ENCODE measurements at regions not wholly inside any gene's neighbourhood (a gene's known extent, or its start where the extent isn't known, plus 50 kb on each side); places are given as distances from the start of the nearest gene placed in this dataset.

DNA sequence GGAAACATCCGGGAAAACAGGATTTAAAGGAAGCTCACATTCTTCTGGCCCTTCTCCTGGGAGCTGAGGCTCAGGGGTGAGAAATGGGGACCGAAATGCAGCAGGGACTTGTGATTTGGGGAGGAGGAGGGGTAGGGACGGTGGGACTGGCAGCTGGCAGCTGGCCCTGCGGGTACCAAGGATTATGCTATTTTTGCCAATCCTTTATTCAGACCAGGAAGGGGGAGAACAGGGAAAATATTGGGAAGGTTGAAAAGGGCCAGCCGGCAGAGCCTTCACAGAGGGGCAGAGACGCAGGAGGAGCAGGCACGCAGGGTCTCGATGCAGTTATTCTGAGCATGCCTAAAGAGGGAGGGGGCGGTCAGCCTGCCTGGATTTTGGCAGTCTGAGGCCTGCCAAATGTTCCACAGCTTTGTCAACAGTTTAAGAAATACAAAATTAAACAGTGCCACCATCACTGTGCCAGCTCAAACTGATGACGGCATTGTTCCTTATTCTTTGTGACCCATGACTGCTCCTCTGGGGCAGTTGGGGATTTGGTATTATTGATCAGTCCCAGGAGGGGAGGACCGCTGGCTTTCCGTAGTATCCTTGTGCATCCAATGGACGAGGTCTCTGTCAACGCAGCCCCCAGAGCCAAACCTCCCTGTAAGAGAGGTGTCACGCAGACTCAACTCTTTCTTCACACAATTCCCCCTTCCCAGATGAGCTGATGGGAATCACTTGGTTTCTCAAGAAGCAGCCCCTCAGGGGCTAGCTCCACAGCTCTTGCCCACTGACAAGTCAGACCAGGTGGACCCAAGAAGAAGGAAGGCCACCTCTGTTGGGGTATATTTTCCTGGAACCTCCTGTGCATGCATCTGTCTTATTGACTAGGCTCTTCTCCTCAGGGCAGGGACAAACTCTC lies 553.3 kb downstream of the BNC2 start:
- H3K4me3 ChIP-seq (ENCODE audit: low read depth in 1 of 3, low read length in 3 of 3): no peak overlapping the region
- H3K9ac ChIP-seq (ENCODE audit: low read depth in 1 of 2, low read length in 2 of 2): no peak overlapping the region
- H3K9me3 ChIP-seq (ENCODE audit: control insufficient read depth in 4 of 4, low read length in 3 of 4): no peaks in the 10 kb centered on the region
- H3K4me1 ChIP-seq (ENCODE audit: control insufficient read depth in 4 of 4, insufficient read depth in 4 of 4, low read length in 3 of 4): peaks cover 0 to 8% (median 4%) of the 10 kb centered on the region in 4 donors
- 59% methylated on average over 15 of the region's 15 CpGs for WGBS
- H3K27ac ChIP-seq (ENCODE audit: low read depth in 1 of 2, low read length in 2 of 2): no peak overlapping the region
- H3K27me3 ChIP-seq (ENCODE audit: control insufficient read depth in 4 of 4, insufficient read depth in 4 of 4, low read length in 3 of 4): peaks cover 0 to 2% (median 0%) of the 10 kb centered on the region in 4 donors
- H3K36me3 ChIP-seq (ENCODE audit: control insufficient read depth in 4 of 4, insufficient read depth in 3 of 4, low read depth in 1 of 4, low read length in 3 of 4): no peaks in the 10 kb centered on the region
- no peak for DNase-seq (ENCODE audit: low spot score)
- peak in 1 of 2 donors; percentile 72 for TF ChIP-seq JUND (IDR thresholded peaks at IDR 0.05)
- TF ChIP-seq, protein P1, sequence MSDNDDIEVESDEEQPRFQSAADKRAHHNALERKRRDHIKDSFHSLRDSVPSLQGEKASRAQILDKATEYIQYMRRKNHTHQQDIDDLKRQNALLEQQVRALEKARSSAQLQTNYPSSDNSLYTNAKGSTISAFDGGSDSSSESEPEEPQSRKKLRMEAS (IDR thresholded peaks at IDR 0.05): no peak
- TF ChIP-seq, protein P2, sequence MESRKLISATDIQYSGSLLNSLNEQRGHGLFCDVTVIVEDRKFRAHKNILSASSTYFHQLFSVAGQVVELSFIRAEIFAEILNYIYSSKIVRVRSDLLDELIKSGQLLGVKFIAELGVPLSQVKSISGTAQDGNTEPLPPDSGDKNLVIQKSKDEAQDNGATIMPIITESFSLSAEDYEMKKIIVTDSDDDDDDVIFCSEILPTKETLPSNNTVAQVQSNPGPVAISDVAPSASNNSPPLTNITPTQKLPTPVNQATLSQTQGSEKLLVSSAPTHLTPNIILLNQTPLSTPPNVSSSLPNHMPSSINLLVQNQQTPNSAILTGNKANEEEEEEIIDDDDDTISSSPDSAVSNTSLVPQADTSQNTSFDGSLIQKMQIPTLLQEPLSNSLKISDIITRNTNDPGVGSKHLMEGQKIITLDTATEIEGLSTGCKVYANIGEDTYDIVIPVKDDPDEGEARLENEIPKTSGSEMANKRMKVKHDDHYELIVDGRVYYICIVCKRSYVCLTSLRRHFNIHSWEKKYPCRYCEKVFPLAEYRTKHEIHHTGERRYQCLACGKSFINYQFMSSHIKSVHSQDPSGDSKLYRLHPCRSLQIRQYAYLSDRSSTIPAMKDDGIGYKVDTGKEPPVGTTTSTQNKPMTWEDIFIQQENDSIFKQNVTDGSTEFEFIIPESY (IDR thresholded peaks at IDR 0.05): no peak
- TF ChIP-seq FOXA2 (IDR thresholded peaks at IDR 0.05): peak; percentile 24
- no peak for TF ChIP-seq FOXA1 (IDR thresholded peaks at IDR 0.05)
- no peak for TF ChIP-seq NR2F2 (IDR thresholded peaks at IDR 0.05)
- peak in 1 of 2 donors; percentile 50 for TF ChIP-seq HNF4A (conservative IDR thresholded peaks at IDR 0.05)
- no peak for TF ChIP-seq SP1 (IDR thresholded peaks at IDR 0.05)
- peak in 1 of 2 donors; percentile 24 for TF ChIP-seq EGR1 (IDR thresholded peaks at IDR 0.05; ENCODE audit: low read depth in 2 of 2)
- peak in 1 of 2 donors; percentile 75 for TF ChIP-seq RXRA (IDR thresholded peaks at IDR 0.05)
- peak in 1 of 2 donors; percentile 12 for TF ChIP-seq RAD21 (IDR thresholded peaks at IDR 0.05)
- TF ChIP-seq YY1 (IDR thresholded peaks at IDR 0.05): peak; percentile 54

DNA sequence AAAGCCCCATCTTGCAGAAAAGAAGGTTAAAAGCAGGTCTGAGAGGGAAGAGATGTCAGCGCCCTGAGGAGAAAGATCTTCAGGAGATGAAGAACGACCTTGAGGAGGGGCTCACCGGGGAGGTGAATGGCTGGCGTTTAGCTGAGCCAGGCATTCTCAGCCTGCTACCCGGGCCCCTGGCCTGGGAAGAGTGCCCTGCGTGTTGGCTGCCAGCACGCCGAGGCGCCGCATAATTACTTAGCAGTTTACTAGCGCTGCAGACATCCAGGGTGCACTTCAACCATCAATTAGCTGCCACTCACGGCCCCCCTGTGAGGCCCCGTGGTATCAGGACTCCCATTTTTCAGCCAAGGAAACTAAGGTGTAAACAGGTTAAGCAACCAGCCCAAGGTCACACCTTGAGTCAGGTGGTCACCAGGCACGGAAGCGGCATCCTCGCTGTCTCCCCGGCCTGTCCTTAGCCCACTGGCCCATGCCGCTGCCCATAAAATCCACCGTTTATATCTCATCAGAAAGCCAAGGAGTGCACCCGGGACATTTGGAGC lies 551.9 kb downstream of the BNC2 start:
- no peak overlapping the region for H3K4me3 ChIP-seq (ENCODE audit: low read depth in 1 of 3, low read length in 3 of 3)
- H3K4me1 ChIP-seq (ENCODE audit: control insufficient read depth in 4 of 4, insufficient read depth in 4 of 4, low read length in 3 of 4): peaks cover 0 to 8% (median 4%) of the 10 kb centered on the region in 4 donors
- DNase-seq (ENCODE audit: low spot score): no peak
- peaks cover 0 to 2% (median 0%) of the 10 kb centered on the region in 4 donors for H3K27me3 ChIP-seq (ENCODE audit: control insufficient read depth in 4 of 4, insufficient read depth in 4 of 4, low read length in 3 of 4)
- no peak overlapping the region for H3K27ac ChIP-seq (ENCODE audit: low read depth in 1 of 2, low read length in 2 of 2)
- 94% methylated on average over 20 of the region's 20 CpGs for WGBS
- no peak overlapping the region for H3K9ac ChIP-seq (ENCODE audit: low read depth in 1 of 2, low read length in 2 of 2)
- no peaks in the 10 kb centered on the region for H3K9me3 ChIP-seq (ENCODE audit: control insufficient read depth in 4 of 4, low read length in 3 of 4)
- no peaks in the 10 kb centered on the region for H3K36me3 ChIP-seq (ENCODE audit: control insufficient read depth in 4 of 4, insufficient read depth in 3 of 4, low read depth in 1 of 4, low read length in 3 of 4)
- no peak for TF ChIP-seq JUND (IDR thresholded peaks at IDR 0.05)
- no peak for TF ChIP-seq HNF4A (conservative IDR thresholded peaks at IDR 0.05)
- no peak for TF ChIP-seq FOXA2 (IDR thresholded peaks at IDR 0.05)
- TF ChIP-seq YY1 (IDR thresholded peaks at IDR 0.05): no peak
- no peak for TF ChIP-seq TAF1 (conservative IDR thresholded peaks at IDR 0.05)
- TF ChIP-seq HNF4G (IDR thresholded peaks at IDR 0.05): no peak
- no peak for TF ChIP-seq SP1 (IDR thresholded peaks at IDR 0.05)
- TF ChIP-seq NR2F2 (IDR thresholded peaks at IDR 0.05): no peak
- no peak for TF ChIP-seq RAD21 (IDR thresholded peaks at IDR 0.05)
- TF ChIP-seq, protein P3, sequence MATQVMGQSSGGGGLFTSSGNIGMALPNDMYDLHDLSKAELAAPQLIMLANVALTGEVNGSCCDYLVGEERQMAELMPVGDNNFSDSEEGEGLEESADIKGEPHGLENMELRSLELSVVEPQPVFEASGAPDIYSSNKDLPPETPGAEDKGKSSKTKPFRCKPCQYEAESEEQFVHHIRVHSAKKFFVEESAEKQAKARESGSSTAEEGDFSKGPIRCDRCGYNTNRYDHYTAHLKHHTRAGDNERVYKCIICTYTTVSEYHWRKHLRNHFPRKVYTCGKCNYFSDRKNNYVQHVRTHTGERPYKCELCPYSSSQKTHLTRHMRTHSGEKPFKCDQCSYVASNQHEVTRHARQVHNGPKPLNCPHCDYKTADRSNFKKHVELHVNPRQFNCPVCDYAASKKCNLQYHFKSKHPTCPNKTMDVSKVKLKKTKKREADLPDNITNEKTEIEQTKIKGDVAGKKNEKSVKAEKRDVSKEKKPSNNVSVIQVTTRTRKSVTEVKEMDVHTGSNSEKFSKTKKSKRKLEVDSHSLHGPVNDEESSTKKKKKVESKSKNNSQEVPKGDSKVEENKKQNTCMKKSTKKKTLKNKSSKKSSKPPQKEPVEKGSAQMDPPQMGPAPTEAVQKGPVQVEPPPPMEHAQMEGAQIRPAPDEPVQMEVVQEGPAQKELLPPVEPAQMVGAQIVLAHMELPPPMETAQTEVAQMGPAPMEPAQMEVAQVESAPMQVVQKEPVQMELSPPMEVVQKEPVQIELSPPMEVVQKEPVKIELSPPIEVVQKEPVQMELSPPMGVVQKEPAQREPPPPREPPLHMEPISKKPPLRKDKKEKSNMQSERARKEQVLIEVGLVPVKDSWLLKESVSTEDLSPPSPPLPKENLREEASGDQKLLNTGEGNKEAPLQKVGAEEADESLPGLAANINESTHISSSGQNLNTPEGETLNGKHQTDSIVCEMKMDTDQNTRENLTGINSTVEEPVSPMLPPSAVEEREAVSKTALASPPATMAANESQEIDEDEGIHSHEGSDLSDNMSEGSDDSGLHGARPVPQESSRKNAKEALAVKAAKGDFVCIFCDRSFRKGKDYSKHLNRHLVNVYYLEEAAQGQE (IDR thresholded peaks at IDR 0.05): no peak
- TF ChIP-seq, protein P4, sequence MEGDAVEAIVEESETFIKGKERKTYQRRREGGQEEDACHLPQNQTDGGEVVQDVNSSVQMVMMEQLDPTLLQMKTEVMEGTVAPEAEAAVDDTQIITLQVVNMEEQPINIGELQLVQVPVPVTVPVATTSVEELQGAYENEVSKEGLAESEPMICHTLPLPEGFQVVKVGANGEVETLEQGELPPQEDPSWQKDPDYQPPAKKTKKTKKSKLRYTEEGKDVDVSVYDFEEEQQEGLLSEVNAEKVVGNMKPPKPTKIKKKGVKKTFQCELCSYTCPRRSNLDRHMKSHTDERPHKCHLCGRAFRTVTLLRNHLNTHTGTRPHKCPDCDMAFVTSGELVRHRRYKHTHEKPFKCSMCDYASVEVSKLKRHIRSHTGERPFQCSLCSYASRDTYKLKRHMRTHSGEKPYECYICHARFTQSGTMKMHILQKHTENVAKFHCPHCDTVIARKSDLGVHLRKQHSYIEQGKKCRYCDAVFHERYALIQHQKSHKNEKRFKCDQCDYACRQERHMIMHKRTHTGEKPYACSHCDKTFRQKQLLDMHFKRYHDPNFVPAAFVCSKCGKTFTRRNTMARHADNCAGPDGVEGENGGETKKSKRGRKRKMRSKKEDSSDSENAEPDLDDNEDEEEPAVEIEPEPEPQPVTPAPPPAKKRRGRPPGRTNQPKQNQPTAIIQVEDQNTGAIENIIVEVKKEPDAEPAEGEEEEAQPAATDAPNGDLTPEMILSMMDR (IDR thresholded peaks at IDR 0.05; ENCODE audit: low read depth, low read length, missing input control): no peak
- TF ChIP-seq, protein P5, sequence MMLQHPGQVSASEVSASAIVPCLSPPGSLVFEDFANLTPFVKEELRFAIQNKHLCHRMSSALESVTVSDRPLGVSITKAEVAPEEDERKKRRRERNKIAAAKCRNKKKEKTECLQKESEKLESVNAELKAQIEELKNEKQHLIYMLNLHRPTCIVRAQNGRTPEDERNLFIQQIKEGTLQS (IDR thresholded peaks at IDR 0.05): no peak
- TF ChIP-seq FOXA1 (IDR thresholded peaks at IDR 0.05): no peak
- TF ChIP-seq, protein P1 (IDR thresholded peaks at IDR 0.05): no peak
- TF ChIP-seq EGR1 (IDR thresholded peaks at IDR 0.05; ENCODE audit: low read depth in 2 of 2): no peak
- TF ChIP-seq GABPA (IDR thresholded peaks at IDR 0.05 in 1 of 2, conservative IDR thresholded peaks at IDR 0.05 in 1 of 2): no peak
- TF ChIP-seq, protein P2 (IDR thresholded peaks at IDR 0.05): no peak
- no peak for TF ChIP-seq RXRA (IDR thresholded peaks at IDR 0.05)

Data from liver (tissue), 8 donors.